ENCODE measurements at regions not wholly inside any gene's neighbourhood (a gene's known extent, or its start where the extent isn't known, plus 50 kb on each side); places are given as distances from the start of the nearest gene placed in this dataset.
"Not testable (repeated sequence)": the region's sequence is repeated elsewhere in the genome, so short reads cannot be mapped to it uniquely, and the experiment has no call there.

DNA sequence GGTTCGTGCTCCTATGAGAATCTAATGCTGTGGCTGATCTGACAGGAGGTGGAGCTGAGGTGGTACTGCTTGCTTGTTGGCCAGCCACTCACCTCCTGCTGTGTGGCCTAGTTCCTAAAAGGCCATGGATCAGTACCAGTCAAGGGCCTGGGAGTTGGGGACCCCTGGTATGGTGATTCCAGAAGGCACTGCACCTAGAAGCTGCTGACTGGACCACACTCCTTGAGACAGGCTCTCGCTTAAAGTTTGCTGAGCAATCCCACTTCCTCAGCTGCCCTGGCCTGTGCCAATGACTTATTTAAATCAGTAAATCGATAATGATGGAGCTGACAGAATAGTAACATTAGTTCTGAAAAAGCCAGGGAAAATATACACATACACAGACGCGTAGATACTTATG, 98.6 kb upstream of the LYZL2 start:
- DNase-seq (ENCODE audit: low read depth in 1 of 2, low spot score in 1 of 2) = no peak
- TF ChIP-seq CTCF (IDR thresholded peaks at IDR 0.05; ENCODE audit: low read depth, low read length) = no peak
- Histone ChIP-seq H3K4me3 (no peak overlapping the region), H3K27ac (no peak overlapping the region), H3K4me1 (ENCODE audit: low read depth) (no peaks in the 10 kb centered on the region), H3K9me3 (ENCODE audit: low read depth) (no peaks in the 10 kb centered on the region), H3K27me3 (no peaks in the 10 kb centered on the region), H3K36me3 (no peaks in the 10 kb centered on the region)

- no peak overlapping the region for H3K27ac ChIP-seq
- no peak for DNase-seq (ENCODE audit: low read depth in 1 of 2, low spot score in 1 of 2)
- no peak overlapping the region for H3K4me3 ChIP-seq
- H3K9me3 ChIP-seq (ENCODE audit: low read depth) = no peaks in the 10 kb centered on the region
- no peak for TF ChIP-seq CTCF (IDR thresholded peaks at IDR 0.05; ENCODE audit: low read depth, low read length)
- H3K36me3 ChIP-seq = no peaks in the 10 kb centered on the region
- H3K27me3 ChIP-seq = no peaks in the 10 kb centered on the region
- no peaks in the 10 kb centered on the region for H3K4me1 ChIP-seq (ENCODE audit: low read depth)
Measured at GRCh38 chr10:30727524-30727923, 98.0 kb upstream of the LYZL2 start.

- peak; percentile 63 for TF ChIP-seq CTCF (IDR thresholded peaks at IDR 0.05; ENCODE audit: low read depth, low read length)
- not testable (repeated sequence) for H3K9me3 ChIP-seq (ENCODE audit: low read depth); H3K4me1 ChIP-seq (ENCODE audit: low read depth); H3K4me3 ChIP-seq; H3K27me3 ChIP-seq; H3K27ac ChIP-seq; H3K36me3 ChIP-seq
- DNase-seq (ENCODE audit: low read depth in 1 of 2, low spot score in 1 of 2) = peak; percentile 82 to 87
Measured at GRCh38 chr10:30726783-30727414, 97.3 kb upstream of the LYZL2 start.

DNA sequence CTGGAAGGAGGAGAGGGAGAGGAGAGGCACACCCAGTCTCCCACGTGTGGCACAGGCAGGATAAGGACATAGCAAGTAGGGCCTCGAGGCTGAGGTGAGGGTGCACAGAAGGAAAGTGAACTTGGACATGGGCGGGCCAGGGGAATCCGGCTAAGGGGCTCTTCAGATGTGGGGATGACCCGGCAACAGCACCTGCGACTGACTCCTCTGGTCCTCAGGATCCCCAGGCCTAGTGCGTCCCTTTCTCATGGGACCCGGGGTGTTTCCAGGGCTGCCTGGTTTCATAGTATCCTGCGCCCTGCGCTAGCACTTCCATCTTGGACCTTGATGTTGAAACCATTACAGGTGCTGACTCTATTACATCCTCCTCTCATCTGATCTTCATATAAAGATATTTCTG, 96.1 kb upstream of the LYZL2 start:
- Histone ChIP-seq H3K4me1 (ENCODE audit: low read depth) (no peaks in the 10 kb centered on the region), H3K36me3 (no peaks in the 10 kb centered on the region), H3K27ac (no peak overlapping the region), H3K9me3 (ENCODE audit: low read depth) (no peaks in the 10 kb centered on the region), H3K27me3 (no peaks in the 10 kb centered on the region), H3K4me3 (no peak overlapping the region)
- TF ChIP-seq CTCF (IDR thresholded peaks at IDR 0.05; ENCODE audit: low read depth, low read length) = no peak
- no peak for DNase-seq (ENCODE audit: low read depth in 1 of 2, low spot score in 1 of 2)

GRCh38 chr10:30724296-30724695, 94.7 kb upstream of the LYZL2 start:
- H3K4me1 ChIP-seq (ENCODE audit: low read depth) = no peaks in the 10 kb centered on the region
- H3K9me3 ChIP-seq (ENCODE audit: low read depth) = no peaks in the 10 kb centered on the region
- no peak for DNase-seq (ENCODE audit: low read depth in 1 of 2, low spot score in 1 of 2)
- no peak overlapping the region for H3K4me3 ChIP-seq
- no peak for TF ChIP-seq CTCF (IDR thresholded peaks at IDR 0.05; ENCODE audit: low read depth, low read length)
- no peaks in the 10 kb centered on the region for H3K27me3 ChIP-seq
- H3K36me3 ChIP-seq = no peaks in the 10 kb centered on the region
- no peak overlapping the region for H3K27ac ChIP-seq
